ENCODE measurements at regions not wholly inside any gene's neighbourhood (a gene's known extent, or its start where the extent isn't known, plus 50 kb on each side); places are given as distances from the start of the nearest gene placed in this dataset.
A peak's percentile ranks its signal among the peaks of the same experiment; 100 is the strongest.
"Not testable (repeated sequence)": the region's sequence is repeated elsewhere in the genome, so short reads cannot be mapped to it uniquely, and the experiment has no call there.

DNA sequence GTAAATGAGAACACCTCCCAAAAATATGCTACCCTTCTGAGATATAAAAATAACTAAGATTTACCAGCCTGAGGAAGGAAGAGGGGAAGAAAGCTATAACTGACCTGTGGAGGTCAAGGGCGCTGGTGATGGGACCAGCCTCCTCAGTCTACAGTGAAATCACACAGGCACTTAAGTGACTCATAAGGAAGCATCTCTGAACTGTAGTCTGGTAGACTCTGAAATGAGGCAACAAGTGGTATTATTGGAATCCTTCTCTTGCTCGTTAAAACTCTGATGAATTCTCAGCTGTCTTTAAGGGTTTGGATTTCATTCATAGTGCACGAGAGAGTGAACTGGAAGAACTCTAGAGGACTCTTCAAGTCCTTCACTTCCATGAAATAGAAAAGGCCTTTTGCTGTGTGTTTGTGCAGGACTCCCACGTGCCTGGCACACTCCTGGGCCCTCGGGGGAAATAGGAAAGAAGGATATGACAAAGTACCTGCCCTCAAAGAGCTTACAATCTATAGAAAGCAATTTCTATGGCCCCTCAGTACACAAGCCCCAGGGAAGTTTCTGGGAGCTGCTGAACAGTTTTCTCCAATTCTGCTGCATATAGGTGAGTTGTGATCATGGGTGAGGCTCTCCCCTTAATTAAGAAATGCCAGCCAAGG is 231.8 kb upstream of the RREB1 start:
- peaks cover 0 to 10% (median 5%) of the 10 kb centered on the region in 3 donors for H3K4me1 Mint-ChIP-seq
- H3K27ac Mint-ChIP-seq = no peak overlapping the region
- H3K36me3 Mint-ChIP-seq = no peaks in the 10 kb centered on the region
- ATAC-seq (ENCODE audit: low read depth in 2 of 2) (no peak), DNase-seq (no peak)
- H3K4me3 Mint-ChIP-seq = no peak overlapping the region
- peaks cover 0 to 6% (median 0%) of the 10 kb centered on the region in 3 donors for H3K27me3 Mint-ChIP-seq
- no peaks in the 10 kb centered on the region for H3K9me3 Mint-ChIP-seq

DNA sequence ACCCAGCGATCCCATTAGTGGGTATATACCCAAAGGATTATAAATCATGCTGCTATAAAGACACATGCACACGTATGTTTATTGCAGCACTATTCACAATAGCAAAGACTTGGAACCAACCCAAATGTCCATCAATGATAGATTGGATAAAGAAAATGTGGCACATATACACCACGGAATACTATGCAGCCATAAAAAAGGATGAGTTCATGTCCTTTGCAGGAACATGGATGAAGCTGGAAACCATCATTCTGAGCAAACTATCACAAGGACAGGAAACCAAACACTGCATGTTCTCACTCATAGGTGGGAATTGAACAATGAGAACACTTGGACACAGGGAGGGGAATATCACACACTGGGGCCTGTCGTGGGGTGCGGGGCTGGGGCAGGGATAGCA is 230.0 kb upstream of the RREB1 start:
- H3K36me3 Mint-ChIP-seq; H3K4me3 Mint-ChIP-seq; H3K9me3 Mint-ChIP-seq; H3K27me3 Mint-ChIP-seq; ATAC-seq (ENCODE audit: low read depth in 2 of 2); H3K27ac Mint-ChIP-seq; DNase-seq: not testable (repeated sequence)
- H3K4me1 Mint-ChIP-seq = peaks cover 0 to 10% (median 5%) of the 10 kb centered on the region in 3 donors

DNA sequence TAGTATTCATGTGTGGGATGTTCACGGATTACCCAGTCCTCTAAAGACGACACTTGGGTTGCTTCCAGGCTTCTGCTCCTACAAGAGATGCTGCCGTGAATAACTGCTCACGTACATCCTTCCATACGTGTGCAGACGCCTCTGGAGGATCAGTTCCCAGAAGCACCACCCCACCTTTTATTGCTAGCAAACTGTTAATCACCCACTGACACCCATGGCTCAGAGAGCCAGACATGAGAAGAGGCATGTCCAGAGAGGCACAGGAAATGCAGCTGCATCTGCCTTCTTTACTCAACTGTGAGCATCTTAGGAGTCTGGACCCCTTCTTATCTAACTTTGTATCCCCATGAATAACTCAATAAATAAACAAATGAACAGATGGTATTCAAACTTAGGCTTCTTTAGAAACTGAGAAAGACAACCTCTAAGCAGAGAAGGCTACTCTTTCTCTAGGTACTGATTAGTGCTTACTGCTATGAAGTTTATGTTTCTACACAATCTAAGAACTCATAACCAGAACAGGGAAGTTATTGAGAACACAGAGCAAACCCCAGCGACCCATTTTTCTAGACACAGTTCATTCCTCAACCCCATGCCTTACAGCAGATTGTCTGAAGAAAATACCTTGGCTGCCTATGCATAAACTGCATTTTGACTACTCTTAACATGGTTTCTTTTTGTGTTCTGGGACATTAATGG is 228.7 kb upstream of the RREB1 start:
- Mint-ChIP-seq H3K36me3 (no peaks in the 10 kb centered on the region), H3K9me3 (no peaks in the 10 kb centered on the region), H3K4me1 (peaks cover 0 to 10% (median 5%) of the 10 kb centered on the region in 3 donors), H3K27me3 (peaks cover 0 to 12% (median 6%) of the 10 kb centered on the region in 3 donors), H3K4me3 (no peak overlapping the region), H3K27ac (no peak overlapping the region)
- no peak for ATAC-seq (ENCODE audit: low read depth in 2 of 2)
- DNase-seq = no peak

DNA sequence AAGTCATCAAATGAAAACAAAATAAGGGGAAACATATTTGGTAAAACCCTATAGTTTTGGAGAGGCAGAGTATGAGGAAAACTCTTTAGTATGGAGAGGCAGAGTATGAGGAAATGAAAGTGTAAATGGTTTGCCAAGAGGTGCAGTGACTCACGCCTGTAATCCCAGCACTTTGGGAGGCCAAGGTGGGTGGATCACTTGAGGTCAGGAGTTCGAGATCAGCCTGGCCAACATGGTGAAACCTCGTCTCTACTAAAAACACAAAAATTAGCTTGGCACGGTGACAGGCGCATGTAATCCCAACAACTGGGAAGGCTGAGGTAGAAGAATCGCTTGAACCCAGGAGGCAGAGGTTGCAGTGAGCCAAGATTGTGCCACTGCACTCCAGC is 228.2 kb upstream of the RREB1 start:
- not testable (repeated sequence) for H3K4me3 Mint-ChIP-seq

DNA sequence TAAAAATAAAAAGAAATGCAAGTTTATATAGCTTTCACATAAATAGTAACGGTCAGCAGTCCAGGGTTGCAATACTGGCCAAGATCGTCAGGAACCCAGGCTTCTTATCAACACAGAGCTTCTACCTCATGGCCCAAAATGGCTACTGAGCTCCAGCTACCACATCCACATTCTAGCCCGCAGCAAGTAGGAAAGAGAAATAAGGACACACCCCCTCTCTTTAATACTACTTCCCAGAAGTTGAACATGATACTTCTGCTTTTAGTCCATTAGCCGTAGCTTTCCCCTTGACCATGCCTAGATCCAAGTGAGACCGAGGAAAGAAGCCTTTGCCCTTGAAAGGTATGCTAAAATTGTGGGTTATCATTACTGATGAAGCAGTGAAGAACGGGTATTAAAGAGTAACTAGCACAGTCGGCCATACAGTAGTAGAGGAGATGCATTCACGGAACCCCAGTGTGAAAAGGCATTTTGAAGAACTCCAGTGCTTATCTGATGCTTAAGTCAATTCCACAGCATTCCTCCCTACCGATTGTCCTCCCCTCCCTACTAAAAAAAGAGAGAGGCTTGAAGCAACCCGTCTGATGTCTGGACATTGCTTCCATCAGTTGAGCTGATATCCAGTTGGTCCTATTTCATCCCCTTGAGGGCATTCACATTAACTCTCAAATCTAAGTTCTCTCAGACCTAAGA is 226.9 kb upstream of the RREB1 start:
- ATAC-seq (ENCODE audit: low read depth in 2 of 2) (no peak), DNase-seq (no peak)
- peaks cover 0 to 10% (median 5%) of the 10 kb centered on the region in 3 donors for H3K4me1 Mint-ChIP-seq
- no peaks in the 10 kb centered on the region for H3K36me3 Mint-ChIP-seq
- peaks cover 0 to 12% (median 6%) of the 10 kb centered on the region in 3 donors for H3K27me3 Mint-ChIP-seq
- no peaks in the 10 kb centered on the region for H3K9me3 Mint-ChIP-seq
- H3K27ac Mint-ChIP-seq = peak overlapping the region in 1 of 6 donors; percentile 16
- H3K4me3 Mint-ChIP-seq = no peak overlapping the region

More for the DNA sequence above, 228.2 kb upstream of the RREB1 start:
- not testable (repeated sequence) for DNase-seq; H3K9me3 Mint-ChIP-seq; ATAC-seq (ENCODE audit: low read depth in 2 of 2); H3K36me3 Mint-ChIP-seq
- peaks cover 0 to 12% (median 6%) of the 10 kb centered on the region in 3 donors for H3K27me3 Mint-ChIP-seq
- H3K27ac Mint-ChIP-seq = peak overlapping the region in 1 of 6 donors; percentile 6
- H3K4me1 Mint-ChIP-seq = peaks cover 0 to 10% (median 5%) of the 10 kb centered on the region in 3 donors

DNA sequence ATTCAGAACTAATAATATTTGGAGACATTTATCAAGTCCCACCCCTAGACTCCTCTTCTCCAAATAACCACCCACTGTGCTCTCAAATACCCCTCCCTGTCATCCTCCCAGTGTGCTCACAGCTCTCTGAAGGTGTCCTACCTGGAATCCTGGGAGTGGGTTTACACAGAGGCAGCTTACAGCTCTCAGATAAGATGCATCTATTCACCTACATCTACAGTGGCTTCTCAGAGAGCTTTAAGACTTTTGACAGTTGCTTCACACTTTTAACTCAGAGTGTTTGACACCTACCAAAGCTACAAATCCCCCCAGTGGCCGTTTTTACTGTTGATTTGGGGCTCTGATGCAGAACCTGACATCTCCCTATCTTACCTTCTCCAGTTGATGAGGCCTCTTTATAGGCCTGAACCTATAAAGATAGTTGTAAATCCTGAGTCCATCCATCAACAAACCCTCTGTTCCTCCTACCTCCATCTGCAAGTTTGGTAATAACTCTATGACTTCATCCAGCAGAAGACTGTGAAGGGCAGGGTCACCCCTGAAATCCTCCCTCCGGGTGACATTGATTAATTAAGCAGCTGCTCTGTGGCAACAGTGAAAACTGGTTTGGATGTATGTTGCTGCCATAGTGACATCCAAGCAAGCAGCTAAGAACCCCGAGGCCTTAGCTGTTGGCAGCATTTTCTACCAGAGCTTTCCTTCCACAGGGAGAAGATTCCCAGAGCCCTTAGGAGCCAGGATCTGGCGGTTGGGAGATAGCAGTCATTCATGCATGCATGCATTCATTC is 226.1 kb upstream of the RREB1 start:
- Mint-ChIP-seq H3K4me1 (peaks cover 0 to 15% (median 5%) of the 10 kb centered on the region in 3 donors), H3K4me3 (no peak overlapping the region), H3K36me3 (no peaks in the 10 kb centered on the region), H3K27ac (no peak overlapping the region), H3K27me3 (peaks cover 0 to 12% (median 4%) of the 10 kb centered on the region in 3 donors), H3K9me3 (no peaks in the 10 kb centered on the region)
- DNase-seq (no peak), ATAC-seq (ENCODE audit: low read depth in 2 of 2) (no peak)

DNA sequence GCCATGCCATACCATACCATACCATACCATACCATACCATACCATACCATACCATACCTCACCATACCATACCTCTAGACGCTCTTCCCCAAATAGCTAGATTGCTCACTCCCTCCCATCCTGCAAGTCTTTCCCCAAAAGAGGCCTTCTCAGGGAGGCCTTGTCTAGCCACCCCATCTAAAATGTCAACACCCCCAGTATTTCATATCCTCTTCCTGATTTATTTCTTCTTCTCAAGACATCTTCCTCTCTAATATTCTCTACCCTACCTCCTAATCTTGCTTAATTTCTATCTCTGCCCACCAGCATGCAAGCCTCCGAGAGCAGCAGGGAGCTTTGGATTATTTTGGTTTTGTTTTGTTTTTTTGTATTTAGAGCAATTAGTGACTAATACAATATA is 225.2 kb upstream of the RREB1 start:
- H3K4me3 Mint-ChIP-seq = no peak overlapping the region
- H3K36me3 Mint-ChIP-seq = no peaks in the 10 kb centered on the region
- H3K27ac Mint-ChIP-seq = no peak overlapping the region
- DNase-seq = no peak
- H3K27me3 Mint-ChIP-seq = peaks cover 0 to 12% (median 0%) of the 10 kb centered on the region in 3 donors
- peaks cover 0 to 15% (median 5%) of the 10 kb centered on the region in 3 donors for H3K4me1 Mint-ChIP-seq
- ATAC-seq (ENCODE audit: low read depth in 2 of 2) = no peak
- H3K9me3 Mint-ChIP-seq = no peaks in the 10 kb centered on the region

DNA sequence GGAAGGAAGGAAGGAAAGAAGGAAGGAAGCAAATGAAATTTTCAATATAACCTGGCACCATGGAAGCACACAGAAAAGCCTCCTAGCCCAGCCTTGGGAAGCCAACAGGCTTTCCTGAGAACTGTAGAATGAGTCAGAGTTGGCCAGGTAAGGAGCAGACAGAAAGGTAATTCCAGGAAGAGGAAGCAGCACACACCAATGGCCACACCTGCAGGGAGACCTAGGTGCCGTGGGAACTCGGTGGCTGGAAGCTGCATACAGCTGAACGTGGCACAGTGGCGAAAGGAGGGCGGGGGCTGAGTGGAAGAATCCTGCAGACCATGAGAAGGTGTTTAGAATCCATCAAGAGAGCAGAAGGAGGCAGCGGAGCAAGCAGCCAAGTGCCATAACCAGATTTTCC is 224.8 kb upstream of the RREB1 start:
- ATAC-seq (ENCODE audit: low read depth in 2 of 2) (no peak), DNase-seq (no peak)
- no peak overlapping the region for H3K27ac Mint-ChIP-seq
- no peaks in the 10 kb centered on the region for H3K9me3 Mint-ChIP-seq
- no peak overlapping the region for H3K4me3 Mint-ChIP-seq
- H3K36me3 Mint-ChIP-seq = no peaks in the 10 kb centered on the region
- H3K4me1 Mint-ChIP-seq = peaks cover 0 to 15% (median 5%) of the 10 kb centered on the region in 3 donors
- H3K27me3 Mint-ChIP-seq = peaks cover 0 to 12% (median 0%) of the 10 kb centered on the region in 3 donors

DNA sequence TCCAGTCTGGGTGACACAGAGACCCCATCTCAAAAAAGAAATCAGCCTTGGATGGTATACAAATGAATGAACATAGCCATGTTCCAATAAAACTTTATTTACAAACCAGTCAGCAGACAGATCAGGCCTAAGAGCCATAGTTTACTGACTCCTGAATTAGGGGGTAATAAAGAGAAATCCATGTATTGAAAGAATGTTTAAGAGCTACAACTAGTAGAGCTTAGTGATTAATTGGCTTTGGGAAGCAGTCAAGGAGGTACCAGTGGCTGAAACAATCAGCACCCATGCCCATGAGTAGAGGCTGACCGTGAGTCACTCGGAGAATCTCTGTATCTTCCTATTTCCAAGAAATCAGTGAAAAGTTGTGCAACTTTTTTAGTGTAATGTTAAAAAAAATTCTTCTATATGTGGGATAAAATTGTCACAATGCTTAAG is 223.6 kb upstream of the RREB1 start:
- DNase-seq (no peak), ATAC-seq (ENCODE audit: low read depth in 2 of 2) (no peak)
- peaks cover 0 to 10% (median 5%) of the 10 kb centered on the region in 3 donors for H3K4me1 Mint-ChIP-seq
- no peaks in the 10 kb centered on the region for H3K36me3 Mint-ChIP-seq
- H3K9me3 Mint-ChIP-seq = no peaks in the 10 kb centered on the region
- H3K27me3 Mint-ChIP-seq = peaks cover 0 to 12% (median 0%) of the 10 kb centered on the region in 3 donors
- no peak overlapping the region for H3K4me3 Mint-ChIP-seq
- no peak overlapping the region for H3K27ac Mint-ChIP-seq

DNA sequence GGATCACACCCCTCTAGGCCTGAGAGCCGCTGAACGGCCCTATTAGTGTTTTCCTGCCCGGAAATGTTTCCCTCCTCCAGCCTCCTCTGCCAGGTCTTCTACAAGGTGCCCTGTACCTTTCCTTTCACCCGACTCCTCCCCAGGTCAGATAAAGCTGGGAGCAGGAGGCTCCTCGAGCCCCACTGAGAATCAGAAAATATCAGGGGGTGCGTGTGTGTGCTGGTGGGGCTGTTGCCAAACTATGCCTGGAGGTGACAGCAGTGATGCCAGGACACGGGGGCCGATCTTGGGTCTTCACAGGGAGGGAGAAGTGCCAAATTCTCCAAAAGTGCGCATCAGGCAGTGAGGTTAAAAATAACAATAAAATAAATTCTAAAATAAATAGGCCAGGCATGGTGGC is 222.8 kb upstream of the RREB1 start:
- no peaks in the 10 kb centered on the region for H3K9me3 Mint-ChIP-seq
- ATAC-seq (ENCODE audit: low read depth in 2 of 2) (no peak), DNase-seq (no peak)
- peaks cover 0 to 12% (median 0%) of the 10 kb centered on the region in 3 donors for H3K27me3 Mint-ChIP-seq
- no peak overlapping the region for H3K4me3 Mint-ChIP-seq
- H3K4me1 Mint-ChIP-seq = peaks cover 0 to 4% (median 0%) of the 10 kb centered on the region in 3 donors
- no peak overlapping the region for H3K27ac Mint-ChIP-seq
- no peaks in the 10 kb centered on the region for H3K36me3 Mint-ChIP-seq

DNA sequence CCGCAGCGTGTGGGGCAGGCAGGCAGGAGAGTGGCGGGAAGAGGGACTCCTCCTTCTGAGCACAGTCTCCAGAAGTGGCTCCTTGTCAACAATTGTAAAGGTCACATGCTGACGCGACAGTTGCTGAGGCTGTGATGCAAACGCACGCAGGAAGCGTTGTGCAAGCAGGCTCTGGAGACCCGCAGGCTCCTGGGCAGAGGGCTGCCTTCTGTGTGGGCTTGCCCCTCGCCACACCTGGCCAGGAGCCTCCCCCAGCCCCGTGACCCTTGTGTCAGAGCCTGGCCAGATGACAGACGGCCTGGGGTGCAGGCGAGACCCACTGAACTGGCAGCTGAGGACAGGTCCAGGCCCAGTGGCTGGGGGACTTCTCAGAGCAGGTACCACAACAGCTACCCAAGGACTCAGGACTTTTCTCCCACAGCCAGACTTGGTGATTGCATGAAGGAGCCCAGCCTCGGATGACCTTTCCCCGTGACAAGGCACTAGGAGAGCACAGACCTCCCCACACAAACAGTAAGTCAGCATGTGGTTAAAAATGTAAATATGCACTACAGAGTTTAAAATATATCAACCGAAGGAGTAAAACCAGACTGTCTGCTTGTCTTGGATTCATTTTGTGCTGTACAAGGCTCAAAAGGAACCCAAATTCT is 222.1 kb upstream of the RREB1 start:
- Mint-ChIP-seq H3K4me3 (no peak overlapping the region), H3K36me3 (no peaks in the 10 kb centered on the region), H3K27ac (no peak overlapping the region), H3K9me3 (no peaks in the 10 kb centered on the region), H3K4me1 (peaks cover 0 to 4% (median 0%) of the 10 kb centered on the region in 3 donors), H3K27me3 (peaks cover 0 to 12% (median 0%) of the 10 kb centered on the region in 3 donors)
- DNase-seq (no peak), ATAC-seq (ENCODE audit: low read depth in 2 of 2) (no peak)

DNA sequence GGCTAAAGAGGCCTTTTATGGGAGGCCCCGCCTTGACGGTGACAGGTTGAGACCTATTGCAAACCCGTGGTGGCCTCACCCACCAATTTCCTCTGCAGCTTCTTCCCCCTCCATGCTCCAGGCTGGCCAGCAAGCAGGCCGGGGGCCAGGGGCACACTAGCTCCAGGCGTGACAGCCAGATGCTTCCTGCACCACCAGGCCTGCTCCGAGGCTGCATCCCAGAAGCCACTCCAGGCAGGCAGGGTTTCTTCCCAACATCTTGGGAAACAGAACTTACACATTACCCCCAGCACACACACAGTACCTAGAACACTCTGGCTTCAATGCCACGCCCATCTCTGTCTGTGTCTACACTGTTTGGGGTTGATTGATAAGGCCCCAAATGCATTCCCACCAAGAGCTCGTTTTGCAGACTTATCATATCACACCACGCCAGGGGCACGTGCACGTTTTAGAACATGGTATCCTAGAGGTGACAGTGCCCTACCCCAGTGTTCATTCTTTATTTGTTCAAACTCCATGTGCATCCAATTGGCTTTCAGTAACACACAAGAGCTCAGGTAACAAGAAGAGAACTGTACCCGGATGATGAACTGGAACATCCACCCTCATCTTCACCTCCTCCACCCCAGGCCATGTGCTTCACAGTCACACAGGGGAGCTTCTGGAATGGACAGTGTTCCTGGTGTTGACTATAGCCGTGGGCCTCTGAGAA is 221.4 kb upstream of the RREB1 start:
- H3K27ac Mint-ChIP-seq = peak overlapping the region in 1 of 6 donors; percentile 72
- H3K27me3 Mint-ChIP-seq = peaks cover 0 to 12% (median 0%) of the 10 kb centered on the region in 3 donors
- ATAC-seq (ENCODE audit: low read depth in 2 of 2) = no peak

More for the DNA sequence above, 221.4 kb upstream of the RREB1 start:
- Mint-ChIP-seq H3K4me1 (peaks cover 0 to 4% (median 0%) of the 10 kb centered on the region in 3 donors), H3K9me3 (no peaks in the 10 kb centered on the region), H3K4me3 (no peak overlapping the region), H3K36me3 (no peaks in the 10 kb centered on the region)
- no peak for DNase-seq

All from naive B cell (primary cell).